Cardiac muscle cell (in vitro differentiated cells and primary cell): ENCODE measurements at regions not wholly inside any gene's neighbourhood (a gene's known extent, or its start where the extent isn't known, plus 50 kb on each side); places are given as distances from the start of the nearest gene placed in this dataset.

Experiments used
- DNase-seq, 2 donors: peaks; one replicate each; pipeline versions ENCODE4 v3.0.0 to v3.0.0-alpha.2; 2010 to 2017; ENCODE audit warnings: low read depth in 1 of 2, low spot score in 1 of 2
- H3K27ac ChIP-seq: fragments of 200-600 bp; sonication (generic); 2 replicates; pipeline ENCODE4 v1.5.1; 2016
- H3K27me3 ChIP-seq: fragments of 200-600 bp; sonication (generic); 2 replicates; pipeline ENCODE4 v1.6.0; 2016; ENCODE audit warnings: control low read depth
- H3K36me3 ChIP-seq: fragments of 200-600 bp; sonication (generic); 2 replicates; pipeline ENCODE4 v1.5.1; 2016; ENCODE audit warnings: control low read depth
- H3K4me1 ChIP-seq: fragments of 200-600 bp; sonication (generic); 2 replicates; pipeline ENCODE4 v1.8.1; 2017; ENCODE audit warnings: low read depth, mild to moderate bottlenecking, mixed run types
- H3K4me3 ChIP-seq: fragments of 200-600 bp; sonication (generic); 2 replicates; pipeline ENCODE4 v1.5.1; 2016; ENCODE audit warnings: mild to moderate bottlenecking
- H3K9me3 ChIP-seq: fragments of 200-600 bp; sonication (generic); 2 replicates; pipeline ENCODE4 v1.5.1; 2017; ENCODE audit warnings: low read depth, mild to moderate bottlenecking, control low read depth
- TF ChIP-seq, protein P1 (sequence below): IDR thresholded peaks from 2 replicates; pipeline ENCODE4 v1.5.1; 2012; ENCODE audit warnings: low read depth, mild to moderate bottlenecking, low read length

DNA sequence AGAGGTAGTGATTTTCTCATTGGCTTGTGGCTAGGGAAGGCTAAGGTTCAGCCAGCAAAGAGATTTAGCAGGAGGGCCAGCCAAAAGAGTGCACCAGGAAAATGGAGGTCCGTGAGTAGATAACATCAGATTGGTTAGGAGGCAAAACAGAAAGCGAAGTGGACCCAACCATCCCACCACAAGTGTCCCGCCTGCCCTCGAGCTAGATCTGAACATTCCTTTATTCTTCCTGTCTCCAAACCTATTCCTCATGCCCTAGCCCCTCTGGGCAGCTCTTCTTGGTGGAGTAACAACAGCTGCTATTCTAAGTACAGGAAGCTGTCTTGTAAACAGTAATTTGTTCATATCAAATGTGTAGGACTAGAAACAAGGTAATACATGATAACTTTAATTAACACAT lies 85.7 kb upstream of the BET1 start:
- Histone ChIP-seq H3K36me3 (no peaks in the 10 kb centered on the region), H3K27ac (no peak overlapping the region), H3K4me1 (peaks cover 15% of the 10 kb centered on the region), H3K27me3 (no peaks in the 10 kb centered on the region), H3K9me3 (no peaks in the 10 kb centered on the region), H3K4me3 (no peak overlapping the region)
- TF ChIP-seq, protein P1, sequence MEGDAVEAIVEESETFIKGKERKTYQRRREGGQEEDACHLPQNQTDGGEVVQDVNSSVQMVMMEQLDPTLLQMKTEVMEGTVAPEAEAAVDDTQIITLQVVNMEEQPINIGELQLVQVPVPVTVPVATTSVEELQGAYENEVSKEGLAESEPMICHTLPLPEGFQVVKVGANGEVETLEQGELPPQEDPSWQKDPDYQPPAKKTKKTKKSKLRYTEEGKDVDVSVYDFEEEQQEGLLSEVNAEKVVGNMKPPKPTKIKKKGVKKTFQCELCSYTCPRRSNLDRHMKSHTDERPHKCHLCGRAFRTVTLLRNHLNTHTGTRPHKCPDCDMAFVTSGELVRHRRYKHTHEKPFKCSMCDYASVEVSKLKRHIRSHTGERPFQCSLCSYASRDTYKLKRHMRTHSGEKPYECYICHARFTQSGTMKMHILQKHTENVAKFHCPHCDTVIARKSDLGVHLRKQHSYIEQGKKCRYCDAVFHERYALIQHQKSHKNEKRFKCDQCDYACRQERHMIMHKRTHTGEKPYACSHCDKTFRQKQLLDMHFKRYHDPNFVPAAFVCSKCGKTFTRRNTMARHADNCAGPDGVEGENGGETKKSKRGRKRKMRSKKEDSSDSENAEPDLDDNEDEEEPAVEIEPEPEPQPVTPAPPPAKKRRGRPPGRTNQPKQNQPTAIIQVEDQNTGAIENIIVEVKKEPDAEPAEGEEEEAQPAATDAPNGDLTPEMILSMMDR, result no peak
- DNase-seq, result no peak

DNA sequence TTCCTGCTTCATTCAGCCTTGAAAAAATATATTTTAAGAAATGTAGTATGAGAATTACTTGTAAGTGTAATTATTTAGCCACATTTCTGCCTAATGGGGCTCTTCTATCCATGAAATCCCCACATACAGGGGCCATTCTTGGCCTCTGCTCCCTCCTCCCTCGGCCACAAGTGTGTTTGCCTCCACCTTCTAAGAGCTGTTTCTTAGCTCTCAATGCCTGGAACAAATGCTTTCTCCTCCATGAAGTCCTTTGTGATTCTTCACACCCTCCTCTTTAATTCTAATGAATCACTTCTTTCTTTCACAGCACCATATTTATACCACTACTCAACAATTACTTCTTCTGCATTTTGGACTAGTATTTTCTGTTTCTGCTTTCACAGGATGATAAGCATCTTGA lies 88.8 kb upstream of the BET1 start:
- no peak for DNase-seq
- no peak overlapping the region for H3K27ac ChIP-seq
- TF ChIP-seq, protein P1, result no peak
- H3K9me3 ChIP-seq, result no peaks in the 10 kb centered on the region
- H3K36me3 ChIP-seq, result no peaks in the 10 kb centered on the region
- peaks cover 9% of the 10 kb centered on the region for H3K4me1 ChIP-seq
- H3K4me3 ChIP-seq, result no peak overlapping the region
- H3K27me3 ChIP-seq, result no peaks in the 10 kb centered on the region

DNA sequence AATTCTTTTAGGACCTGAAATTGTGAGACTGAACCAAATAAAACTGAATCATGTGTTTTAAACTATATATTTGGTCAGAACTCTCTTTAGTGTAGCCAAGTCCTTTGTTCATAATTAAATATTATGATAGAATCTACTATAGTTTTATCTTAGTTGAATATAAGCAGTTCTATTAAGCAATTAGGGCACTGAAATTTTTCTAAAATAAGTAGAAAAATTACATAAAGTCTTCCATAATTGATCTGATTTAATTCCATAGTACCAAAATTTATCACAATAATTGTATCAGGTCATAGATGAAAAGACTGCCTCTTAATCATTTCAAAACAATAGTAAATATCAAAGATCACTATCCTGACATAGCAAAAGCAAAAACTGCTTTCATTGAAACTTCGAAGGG lies 90.1 kb upstream of the BET1 start:
- H3K36me3 ChIP-seq, result no peaks in the 10 kb centered on the region
- no peaks in the 10 kb centered on the region for H3K9me3 ChIP-seq
- H3K4me1 ChIP-seq, result no peaks in the 10 kb centered on the region
- TF ChIP-seq, protein P1, result no peak
- H3K27ac ChIP-seq, result no peak overlapping the region
- DNase-seq, result no peak
- H3K27me3 ChIP-seq, result no peaks in the 10 kb centered on the region
- no peak overlapping the region for H3K4me3 ChIP-seq

GRCh38 chr7:94095316-94096009 lies 91.3 kb upstream of the BET1 start:
- H3K4me1 ChIP-seq, result no peaks in the 10 kb centered on the region

GRCh38 chr7:94099679-94100078 lies 95.5 kb upstream of the BET1 start:
- no peaks in the 10 kb centered on the region for H3K27me3 ChIP-seq
- TF ChIP-seq, protein P1, result no peak
- H3K27ac ChIP-seq, result no peak overlapping the region
- DNase-seq, result no peak
- no peaks in the 10 kb centered on the region for H3K4me1 ChIP-seq
- H3K4me3 ChIP-seq, result no peak overlapping the region
- H3K36me3 ChIP-seq, result no peaks in the 10 kb centered on the region
- H3K9me3 ChIP-seq, result no peaks in the 10 kb centered on the region

More at GRCh38 chr7:94095316-94096009, 91.3 kb upstream of the BET1 start:
- Histone ChIP-seq H3K9me3 (no peaks in the 10 kb centered on the region), H3K4me3 (no peak overlapping the region), H3K36me3 (no peaks in the 10 kb centered on the region), H3K27me3 (no peaks in the 10 kb centered on the region), H3K27ac (no peak overlapping the region)
- TF ChIP-seq, protein P1, result no peak
- no peak for DNase-seq
